Progenitor cell of endocrine pancreas (in vitro differentiated cells): ENCODE measurements at regions not wholly inside any gene's neighbourhood (a gene's known extent, or its start where the extent isn't known, plus 50 kb on each side); places are given as distances from the start of the nearest gene placed in this dataset.

Experiments
- DNase-seq: peaks from one replicate; pipeline ENCODE4 v3.0.0; 2021; ENCODE audit warnings: low spot score; ENCODE audit not compliant: unreplicated experiment
- H3K27ac Mint-ChIP-seq: 2 replicates; pipeline ENCODE4 v1.8.0; 2021; ENCODE audit warnings: mild to moderate bottlenecking, moderate library complexity, mixed read lengths
- H3K27me3 Mint-ChIP-seq: 2 replicates; pipeline ENCODE4 v1.8.0; 2021; ENCODE audit warnings: mixed read lengths
- H3K36me3 Mint-ChIP-seq: 2 replicates; pipeline ENCODE4 v1.8.0; 2022; ENCODE audit warnings: mixed read lengths; ENCODE audit not compliant: insufficient read depth
- H3K4me1 Mint-ChIP-seq: 2 replicates; pipeline ENCODE4 v1.8.0; 2021; ENCODE audit warnings: low read depth, mixed read lengths
- H3K4me3 Mint-ChIP-seq: 2 replicates; pipeline ENCODE4 v1.8.0; 2021; ENCODE audit warnings: low read depth, mild to moderate bottlenecking, moderate library complexity, mixed read lengths
- H3K9me3 Mint-ChIP-seq: 2 replicates; pipeline ENCODE4 v1.8.0; 2021; ENCODE audit warnings: low read depth, mixed read lengths
- CTCF ChIP-seq: fragments of 200-600 bp; sonication (generic); IDR thresholded peaks from one replicate; pipeline ENCODE4 v1.5.0; 2021; ENCODE audit warnings: antibody characterized with exemption, mild to moderate bottlenecking; ENCODE audit not compliant: unreplicated experiment

DNA sequence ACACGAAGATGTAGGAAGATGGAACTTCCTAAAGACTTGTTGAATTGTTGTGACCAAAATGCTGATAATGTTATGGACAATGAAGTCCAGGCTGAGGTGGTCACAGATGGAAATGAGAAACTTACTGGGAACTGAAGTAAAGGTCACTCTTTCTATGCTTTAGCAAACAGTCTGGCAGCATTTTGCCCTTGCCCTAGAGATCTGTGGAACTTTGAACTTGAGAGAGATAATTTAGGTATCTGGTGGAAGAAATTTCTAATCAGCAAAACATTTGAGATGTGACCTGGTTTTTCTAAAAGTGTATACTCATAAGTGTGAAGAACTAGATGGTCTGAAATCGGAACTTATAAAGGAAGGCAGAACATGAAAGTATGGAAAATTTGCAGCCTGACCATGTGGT lies 1785.9 kb downstream of the PCDH7 start:
- no peaks in the 10 kb centered on the region for H3K4me1 Mint-ChIP-seq

GRCh38 chr4:32519060-32519459 lies 1798.9 kb downstream of the PCDH7 start:
- peaks cover 4% of the 10 kb centered on the region for H3K9me3 Mint-ChIP-seq
- H3K27me3 Mint-ChIP-seq, result no peaks in the 10 kb centered on the region
- DNase-seq, result no peak
- H3K4me1 Mint-ChIP-seq, result peaks cover 1% of the 10 kb centered on the region
- H3K4me3 Mint-ChIP-seq, result no peak overlapping the region
- no peak for TF ChIP-seq CTCF
- H3K36me3 Mint-ChIP-seq, result no peaks in the 10 kb centered on the region
- no peak overlapping the region for H3K27ac Mint-ChIP-seq

More for the DNA sequence above, 1785.9 kb downstream of the PCDH7 start:
- Mint-ChIP-seq H3K4me3 (no peak overlapping the region), H3K9me3 (peaks cover 3% of the 10 kb centered on the region), H3K27ac (no peak overlapping the region), H3K27me3 (no peaks in the 10 kb centered on the region), H3K36me3 (no peaks in the 10 kb centered on the region)
- DNase-seq, result no peak
- TF ChIP-seq CTCF, result no peak

GRCh38 chr4:32525420-32525819 lies 1805.3 kb downstream of the PCDH7 start:
- TF ChIP-seq CTCF, result no peak
- no peaks in the 10 kb centered on the region for H3K27me3 Mint-ChIP-seq
- H3K4me3 Mint-ChIP-seq, result no peak overlapping the region
- peaks cover 9% of the 10 kb centered on the region for H3K9me3 Mint-ChIP-seq
- H3K27ac Mint-ChIP-seq, result no peak overlapping the region
- H3K36me3 Mint-ChIP-seq, result no peaks in the 10 kb centered on the region
- no peak for DNase-seq
- no peaks in the 10 kb centered on the region for H3K4me1 Mint-ChIP-seq

- Mint-ChIP-seq H3K36me3 (no peaks in the 10 kb centered on the region), H3K27me3 (no peaks in the 10 kb centered on the region)
Observed at GRCh38 chr4:32544846-32545245, 1824.7 kb downstream of the PCDH7 start.

DNA sequence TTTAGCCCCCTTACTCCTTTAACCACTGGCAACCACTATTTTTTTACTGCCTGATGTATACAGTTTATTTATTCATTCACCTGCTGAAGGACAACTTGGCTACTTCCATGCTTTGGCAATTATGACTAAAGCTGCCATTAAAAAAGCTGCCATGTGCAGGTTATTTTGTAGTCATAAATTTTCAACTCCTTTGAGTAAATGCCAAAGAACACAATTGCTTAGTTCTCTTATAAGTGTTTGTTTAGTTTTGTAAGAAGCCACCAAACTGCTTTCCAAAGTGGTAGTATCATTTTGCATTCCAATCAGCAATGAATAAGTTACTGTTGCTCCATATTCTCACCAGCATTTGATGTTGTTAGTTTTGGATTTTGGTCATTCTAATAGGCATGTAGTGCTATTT lies 1831.8 kb downstream of the PCDH7 start:
- H3K4me1 Mint-ChIP-seq, result no peaks in the 10 kb centered on the region
- no peaks in the 10 kb centered on the region for H3K9me3 Mint-ChIP-seq
- H3K27ac Mint-ChIP-seq, result no peak overlapping the region
- H3K4me3 Mint-ChIP-seq, result no peak overlapping the region
- TF ChIP-seq CTCF, result no peak
- no peak for DNase-seq
- no peaks in the 10 kb centered on the region for H3K36me3 Mint-ChIP-seq
- no peaks in the 10 kb centered on the region for H3K27me3 Mint-ChIP-seq

More at GRCh38 chr4:32544846-32545245, 1824.7 kb downstream of the PCDH7 start:
- no peak overlapping the region for H3K27ac Mint-ChIP-seq
- TF ChIP-seq CTCF, result no peak
- no peaks in the 10 kb centered on the region for H3K4me1 Mint-ChIP-seq
- H3K4me3 Mint-ChIP-seq, result no peak overlapping the region
- H3K9me3 Mint-ChIP-seq, result peaks cover 6% of the 10 kb centered on the region
- DNase-seq, result no peak
